Kidney (tissue), 13 donors: ENCODE measurements at regions not wholly inside any gene's neighbourhood (a gene's known extent, or its start where the extent isn't known, plus 50 kb on each side); places are given as distances from the start of the nearest gene placed in this dataset.

Experiments used
- DNase-seq, 5 donors: peaks; one replicate each; pipeline ENCODE4 v3.0.0-alpha.2; 2013 to 2020
- FAIRE-seq: peaks from 2 replicates; lab custom pipeline; 2012; peaks lifted over from hg19 to GRCh38; lab: Jason Lieb, UNC
- H3K27ac ChIP-seq, 2 donors: one replicate each; pipeline ENCODE4 v1.7.0; 2013; ENCODE audit warnings: low read depth in 2 of 2, low read length in 2 of 2, inconsistent platforms in 1 of 2
- H3K27me3 ChIP-seq: one replicate; pipeline ENCODE4 v1.7.1; 2013; ENCODE audit warnings: low read length, inconsistent platforms; ENCODE audit not compliant: control insufficient read depth, insufficient read depth
- H3K36me3 ChIP-seq, 3 donors: one replicate each; pipeline versions ENCODE4 v1.7.0 to v1.7.1; 2013; ENCODE audit warnings: low read length in 3 of 3, control low read depth in 1 of 3, inconsistent platforms in 1 of 3; ENCODE audit not compliant: insufficient read depth in 3 of 3, control insufficient read depth in 2 of 3
- H3K4me1 ChIP-seq, 3 donors: one replicate each; pipeline versions ENCODE4 v1.7.0 to v1.7.1; 2013; ENCODE audit warnings: low read length in 3 of 3, inconsistent platforms in 1 of 3, low read depth in 1 of 3; ENCODE audit not compliant: control insufficient read depth in 2 of 3, insufficient read depth in 2 of 3
- H3K4me3 ChIP-seq, 3 donors: one replicate each; pipeline versions ENCODE4 v1.7.0 to v1.8.1; 2013; ENCODE audit warnings: low read length in 3 of 3, control low read depth in 1 of 3, inconsistent platforms in 1 of 3
- H3K9ac ChIP-seq, 3 donors: one replicate each; pipeline versions ENCODE4 v1.7.0 to v1.7.1; 2013; ENCODE audit warnings: low read length in 3 of 3, control low read depth in 1 of 3, inconsistent platforms in 1 of 3
- H3K9me3 ChIP-seq, 3 donors: one replicate each; pipeline versions ENCODE4 v1.7.0 to v1.7.1; 2013; ENCODE audit warnings: low read length in 3 of 3, control low read depth in 1 of 3, inconsistent platforms in 1 of 3; ENCODE audit not compliant: control insufficient read depth in 2 of 3, insufficient read depth in 1 of 3
- intact Hi-C: fragments of 100-400 bp; cut with DNase I; formaldehyde crosslinking; loops from one replicate; pipeline ENCODE4 v1.11.1; 2022
- TF ChIP-seq, protein P1 (sequence below): IDR thresholded peaks from 3 replicates; pipeline ENCODE4 v1.5.1; 2012; ENCODE audit warnings: mild to moderate bottlenecking, moderate library complexity, borderline replicate concordance; ENCODE audit not compliant: insufficient read depth; ENCODE audit errors: extremely low read depth
- donor health status: control.
- donor health status: control.
- donor health status: control.
- donor health status: control.
- donor health status: control.
- donor health status: DM: yes; HTN: yes; CAD: no.
- donor health status: Normal renal cell carcinoma (clear cell type).

DNA sequence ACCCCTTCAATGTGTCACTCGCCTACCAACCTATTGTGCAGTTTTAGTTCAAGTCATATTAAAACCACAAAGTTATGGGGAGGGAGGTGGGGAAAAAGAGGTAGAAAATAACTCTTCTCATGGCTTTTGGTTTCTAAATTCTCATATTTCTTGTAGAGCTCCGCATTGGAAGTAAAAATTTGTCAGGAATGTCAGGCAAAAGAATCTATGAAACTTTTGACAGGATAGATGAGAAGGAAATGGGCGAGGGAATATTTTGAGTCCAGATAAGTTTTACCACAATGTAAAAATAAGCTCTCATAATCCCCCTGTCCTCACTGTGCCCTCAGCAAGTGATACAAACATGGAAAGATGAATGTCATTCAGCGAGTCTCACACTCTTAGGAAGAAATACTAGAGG is 270.4 kb downstream of the DLEU7 start:
- Histone ChIP-seq H3K9me3 (peaks cover 0 to 4% (median 0%) of the 10 kb centered on the region in 3 donors), H3K27me3 (no peaks in the 10 kb centered on the region), H3K4me1 (peaks cover 0 to 4% (median 4%) of the 10 kb centered on the region in 3 donors), H3K4me3 (no peak overlapping the region), H3K27ac (no peak overlapping the region), H3K36me3 (no peaks in the 10 kb centered on the region), H3K9ac (no peak overlapping the region)
- DNase-seq (no peak), FAIRE-seq (no peak)
- intact Hi-C loops: no loop called here
- TF ChIP-seq, protein P1, sequence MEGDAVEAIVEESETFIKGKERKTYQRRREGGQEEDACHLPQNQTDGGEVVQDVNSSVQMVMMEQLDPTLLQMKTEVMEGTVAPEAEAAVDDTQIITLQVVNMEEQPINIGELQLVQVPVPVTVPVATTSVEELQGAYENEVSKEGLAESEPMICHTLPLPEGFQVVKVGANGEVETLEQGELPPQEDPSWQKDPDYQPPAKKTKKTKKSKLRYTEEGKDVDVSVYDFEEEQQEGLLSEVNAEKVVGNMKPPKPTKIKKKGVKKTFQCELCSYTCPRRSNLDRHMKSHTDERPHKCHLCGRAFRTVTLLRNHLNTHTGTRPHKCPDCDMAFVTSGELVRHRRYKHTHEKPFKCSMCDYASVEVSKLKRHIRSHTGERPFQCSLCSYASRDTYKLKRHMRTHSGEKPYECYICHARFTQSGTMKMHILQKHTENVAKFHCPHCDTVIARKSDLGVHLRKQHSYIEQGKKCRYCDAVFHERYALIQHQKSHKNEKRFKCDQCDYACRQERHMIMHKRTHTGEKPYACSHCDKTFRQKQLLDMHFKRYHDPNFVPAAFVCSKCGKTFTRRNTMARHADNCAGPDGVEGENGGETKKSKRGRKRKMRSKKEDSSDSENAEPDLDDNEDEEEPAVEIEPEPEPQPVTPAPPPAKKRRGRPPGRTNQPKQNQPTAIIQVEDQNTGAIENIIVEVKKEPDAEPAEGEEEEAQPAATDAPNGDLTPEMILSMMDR: no peak

DNA sequence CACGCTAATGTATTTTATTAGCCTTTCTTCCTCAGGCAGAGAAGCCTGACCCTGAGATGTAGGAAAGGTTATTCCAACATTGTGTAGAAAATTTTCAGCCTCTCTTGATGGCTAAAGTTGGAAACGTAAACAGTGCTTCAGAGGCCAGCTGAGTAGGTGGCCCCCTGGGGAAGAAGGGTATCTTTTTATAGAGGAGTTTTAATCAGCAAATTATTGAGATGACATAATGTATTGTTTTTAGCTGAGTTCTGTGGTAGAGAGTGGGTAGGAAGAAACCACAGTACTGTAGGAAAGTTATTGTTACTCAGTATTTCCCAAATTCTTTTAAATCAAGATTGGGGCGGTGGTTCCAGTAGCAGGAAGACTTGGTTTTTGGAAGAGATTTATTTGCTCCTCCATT is 268.8 kb downstream of the DLEU7 start:
- intact Hi-C loops: no loop called here
- Histone ChIP-seq H3K27ac (no peak overlapping the region), H3K9me3 (peaks cover 0 to 4% (median 0%) of the 10 kb centered on the region in 3 donors), H3K9ac (no peak overlapping the region), H3K36me3 (no peaks in the 10 kb centered on the region), H3K27me3 (no peaks in the 10 kb centered on the region), H3K4me1 (peaks cover 0 to 4% (median 4%) of the 10 kb centered on the region in 3 donors), H3K4me3 (no peak overlapping the region)
- TF ChIP-seq, protein P1: no peak
- DNase-seq: peak in 2 of 5 donors; percentile 59 to 76
- no peak for FAIRE-seq

DNA sequence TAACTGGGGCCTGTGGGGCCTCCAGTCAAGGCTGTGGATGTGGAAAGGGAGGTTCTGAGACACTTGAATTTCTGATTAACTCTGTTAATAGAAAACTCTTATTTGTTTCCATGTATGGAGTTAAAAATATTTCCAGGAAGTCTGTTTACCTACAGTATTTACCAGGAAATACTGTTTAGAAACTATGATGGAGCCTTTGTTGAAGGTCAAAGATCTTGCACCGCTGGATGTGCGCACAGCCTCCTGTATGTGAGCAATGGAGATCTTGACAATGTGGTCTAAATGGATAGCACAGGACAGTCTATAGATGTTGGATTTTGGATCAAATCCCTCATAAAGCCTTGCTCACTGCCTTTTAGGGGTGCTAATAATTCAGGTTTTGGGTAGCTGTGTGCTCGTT is 268.4 kb downstream of the DLEU7 start:
- no peak for DNase-seq
- Histone ChIP-seq H3K27ac (no peak overlapping the region), H3K27me3 (no peaks in the 10 kb centered on the region), H3K9ac (no peak overlapping the region), H3K9me3 (peaks cover 0 to 4% (median 0%) of the 10 kb centered on the region in 3 donors), H3K36me3 (no peaks in the 10 kb centered on the region), H3K4me1 (peaks cover 0 to 4% (median 4%) of the 10 kb centered on the region in 3 donors), H3K4me3 (no peak overlapping the region)
- TF ChIP-seq, protein P1: no peak
- intact Hi-C loops: no loop called here
- FAIRE-seq: no peak

DNA sequence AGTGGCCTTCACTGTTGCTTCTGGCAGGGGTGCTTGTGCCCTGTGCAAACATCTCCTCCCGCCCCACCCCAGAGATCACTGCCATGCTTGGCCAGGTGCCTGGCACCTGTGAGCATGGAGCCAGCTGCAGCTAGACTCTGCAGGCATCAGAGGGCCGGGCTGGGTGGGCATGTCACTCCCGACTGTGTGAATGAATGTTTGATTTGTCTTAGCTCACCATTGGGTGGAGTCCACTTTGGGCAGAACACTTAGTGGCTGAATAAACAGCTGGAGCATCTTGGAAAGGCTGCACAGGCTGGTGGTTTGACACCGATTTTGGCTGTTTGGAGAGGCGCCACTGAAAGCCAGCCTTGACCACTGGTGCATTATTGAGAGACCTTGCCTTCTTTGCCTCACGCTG is 267.3 kb downstream of the DLEU7 start:
- peak in 1 of 5 donors; percentile 79 for DNase-seq
- FAIRE-seq: no peak
- no peak overlapping the region for H3K4me3 ChIP-seq
- TF ChIP-seq, protein P1: no peak
- H3K27ac ChIP-seq: no peak overlapping the region
- H3K9ac ChIP-seq: no peak overlapping the region
- H3K9me3 ChIP-seq: no peaks in the 10 kb centered on the region
- H3K36me3 ChIP-seq: no peaks in the 10 kb centered on the region
- intact Hi-C loops: no loop called here
- H3K4me1 ChIP-seq: peaks cover 0 to 4% (median 4%) of the 10 kb centered on the region in 3 donors
- H3K27me3 ChIP-seq: no peaks in the 10 kb centered on the region
